ENCODE measurements at regions not wholly inside any gene's neighbourhood (a gene's known extent, or its start where the extent isn't known, plus 50 kb on each side); places are given as distances from the start of the nearest gene placed in this dataset.

DNA sequence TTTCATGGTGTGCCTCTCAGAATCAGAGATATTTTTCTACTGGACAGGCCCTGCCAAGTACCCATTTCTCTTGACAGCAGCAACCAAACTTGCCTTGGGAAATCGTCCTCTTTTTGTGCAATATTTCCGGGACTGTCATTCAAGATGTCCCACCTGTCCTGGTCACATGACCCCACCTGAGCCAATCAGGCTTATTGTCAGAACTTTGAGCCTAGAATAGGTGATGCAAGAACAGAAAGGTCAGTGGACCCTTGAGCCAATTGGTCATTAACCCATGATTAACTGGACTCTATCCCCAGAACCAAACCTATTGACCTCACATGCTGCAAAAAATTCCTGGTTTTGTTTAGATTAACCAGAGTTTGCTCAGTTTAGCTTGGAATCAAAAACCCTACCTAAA, 108.3 kb upstream of the TOP1 start:
- TF ChIP-seq EZH2 (IDR thresholded peaks at IDR 0.05; ENCODE audit: borderline replicate concordance, low read length), result no peak
- TF ChIP-seq, protein P1, sequence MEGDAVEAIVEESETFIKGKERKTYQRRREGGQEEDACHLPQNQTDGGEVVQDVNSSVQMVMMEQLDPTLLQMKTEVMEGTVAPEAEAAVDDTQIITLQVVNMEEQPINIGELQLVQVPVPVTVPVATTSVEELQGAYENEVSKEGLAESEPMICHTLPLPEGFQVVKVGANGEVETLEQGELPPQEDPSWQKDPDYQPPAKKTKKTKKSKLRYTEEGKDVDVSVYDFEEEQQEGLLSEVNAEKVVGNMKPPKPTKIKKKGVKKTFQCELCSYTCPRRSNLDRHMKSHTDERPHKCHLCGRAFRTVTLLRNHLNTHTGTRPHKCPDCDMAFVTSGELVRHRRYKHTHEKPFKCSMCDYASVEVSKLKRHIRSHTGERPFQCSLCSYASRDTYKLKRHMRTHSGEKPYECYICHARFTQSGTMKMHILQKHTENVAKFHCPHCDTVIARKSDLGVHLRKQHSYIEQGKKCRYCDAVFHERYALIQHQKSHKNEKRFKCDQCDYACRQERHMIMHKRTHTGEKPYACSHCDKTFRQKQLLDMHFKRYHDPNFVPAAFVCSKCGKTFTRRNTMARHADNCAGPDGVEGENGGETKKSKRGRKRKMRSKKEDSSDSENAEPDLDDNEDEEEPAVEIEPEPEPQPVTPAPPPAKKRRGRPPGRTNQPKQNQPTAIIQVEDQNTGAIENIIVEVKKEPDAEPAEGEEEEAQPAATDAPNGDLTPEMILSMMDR (conservative IDR thresholded peaks at IDR 0.05 in 1 of 2, IDR thresholded peaks at IDR 0.05 in 1 of 2; ENCODE audit: extremely low read depth in 1 of 2, insufficient read depth in 1 of 2, low read depth in 1 of 2, low read length in 2 of 2), result no peak

All from mammary epithelial cell (primary cell).